ENCODE measurements at regions not wholly inside any gene's neighbourhood (a gene's known extent, or its start where the extent isn't known, plus 50 kb on each side); places are given as distances from the start of the nearest gene placed in this dataset.

GRCh38 chr7:121515630-121516401, 119.7 kb upstream of the FAM3C start:
- TF ChIP-seq POLR2A (IDR thresholded peaks at IDR 0.05; ENCODE audit: low read depth, low read length) (no peak), TAF1 (IDR thresholded peaks at IDR 0.05; ENCODE audit: low read depth, low read length) (no peak), POLR2AphosphoS5 (IDR thresholded peaks at IDR 0.05; ENCODE audit: low read depth, low read length) (no peak)

All from GM12891 (cell line).